H1 (cell line): ENCODE measurements at regions not wholly inside any gene's neighbourhood (a gene's known extent, or its start where the extent isn't known, plus 50 kb on each side); places are given as distances from the start of the nearest gene placed in this dataset.

Experiments
- CTCF ChIA-PET: fragments of 300-600 bp; sonication (Branson Sonifier 250); formaldehyde crosslinking; loops from one replicate; lab custom pipeline; 2021; ENCODE audit not compliant: partially characterized antibody; lab: Charles Lee
- POLR2A ChIA-PET: fragments of 300-600 bp; sonication (Branson Sonifier 250); formaldehyde crosslinking; loops from one replicate; lab custom pipeline; 2021; ENCODE audit warnings: inconsistent platforms; ENCODE audit not compliant: partially characterized antibody; lab: Charles Lee
- DNase-seq, 2 experiments: peaks; one replicate each; pipeline versions ENCODE4 v3.0.0 to v3.0.0-alpha.2; 2010 to 2022; ENCODE audit warnings: low spot score in 2 of 2, low read depth in 1 of 2, mixed read lengths in 1 of 2
- FAIRE-seq: peaks from 2 replicates; lab custom pipeline; 2011; peaks lifted over from hg19 to GRCh38; lab: Jason Lieb, UNC
- H2AFZ ChIP-seq: 2 replicates; pipeline ENCODE4 v1.8.1; 2012; ENCODE audit warnings: low read length, inconsistent platforms
- H2AK5ac ChIP-seq: 2 replicates; pipeline ENCODE4 v1.6.1; 2013; ENCODE audit warnings: low read depth, low read length
- H2BK120ac ChIP-seq: replicated peaks from 2 replicates; pipeline ENCODE3; 2013; ENCODE audit warnings: low read depth, low read length, inconsistent platforms
- H2BK12ac ChIP-seq: 2 replicates; pipeline ENCODE4 v1.6.1; 2013; ENCODE audit warnings: low read depth, low read length
- H2BK15ac ChIP-seq: 2 replicates; pipeline ENCODE4 v1.6.1; 2013; ENCODE audit warnings: low read length
- H2BK20ac ChIP-seq: 2 replicates; pipeline ENCODE4 v1.6.1; 2013; ENCODE audit warnings: low read length
- H2BK5ac ChIP-seq: 2 replicates; pipeline ENCODE4 v1.6.1; 2013; ENCODE audit warnings: low read depth, low read length
- H3K14ac ChIP-seq: 2 replicates; pipeline ENCODE4 v1.6.1; 2013; ENCODE audit warnings: inconsistent platforms; ENCODE audit not compliant: insufficient read length
- H3K18ac ChIP-seq: 2 replicates; pipeline ENCODE4 v1.6.1; 2013; ENCODE audit warnings: low read length; ENCODE audit errors: extremely low read depth
- H3K23ac ChIP-seq: 2 replicates; pipeline ENCODE4 v1.6.1; 2013; ENCODE audit warnings: inconsistent platforms; ENCODE audit not compliant: insufficient read length
- H3K23me2 ChIP-seq: 2 replicates; pipeline ENCODE4 v1.6.1; 2013; ENCODE audit warnings: low read depth, low read length
- H3K27ac ChIP-seq: 2 replicates; pipeline ENCODE4 v1.6.1; 2011; ENCODE audit warnings: low read depth, low read length, inconsistent platforms
- H3K27me3 ChIP-seq, 4 experiments: replicated peaks in 1 of 4; 1 replicate in 1 of 4; 2 replicates in 3 of 4; pipeline versions ENCODE4 v1.6.1 to v1.8.1; 2011 to 2013; ENCODE audit warnings: low read length in 3 of 4, mild to moderate bottlenecking in 3 of 4, inconsistent platforms in 2 of 4, mixed read lengths in 2 of 4, moderate library complexity in 1 of 4; ENCODE audit not compliant: control insufficient read depth in 3 of 4, insufficient read depth in 3 of 4; ENCODE audit errors: extremely low read depth in 1 of 4
- H3K36me3 ChIP-seq, 4 experiments: 2 replicates each; pipeline versions ENCODE4 v1.6.1 to v1.8.1; 2011 to 2013; ENCODE audit warnings: mild to moderate bottlenecking in 4 of 4, low read length in 3 of 4, moderate library complexity in 2 of 4, control low read depth in 1 of 4, inconsistent platforms in 1 of 4; ENCODE audit not compliant: insufficient read depth in 4 of 4, control insufficient read depth in 2 of 4
- H3K4ac ChIP-seq: replicated peaks from 2 replicates; pipeline ENCODE3; 2013; ENCODE audit warnings: low read length, low read depth, mixed read lengths, inconsistent platforms; ENCODE audit not compliant: insufficient read length
- H3K4me1 ChIP-seq, 4 experiments: replicated peaks in 1 of 4; 1 replicate in 1 of 4; 2 replicates in 3 of 4; pipeline versions ENCODE4 v1.6.1 to v1.8.1; 2011 to 2013; ENCODE audit warnings: low read length in 3 of 4, inconsistent platforms in 2 of 4, mixed read lengths in 1 of 4; ENCODE audit not compliant: insufficient read depth in 4 of 4, control insufficient read depth in 3 of 4
- H3K4me2 ChIP-seq, 2 experiments: 2 replicates each; pipeline versions ENCODE4 v1.6.1 to v1.8.1; 2011 to 2013; ENCODE audit warnings: low read depth in 2 of 2, low read length in 2 of 2, control low read depth in 1 of 2, inconsistent platforms in 1 of 2, mild to moderate bottlenecking in 1 of 2; ENCODE audit not compliant: insufficient read depth in 1 of 2
- H3K4me3 ChIP-seq, 4 experiments: fragments of 200-600, 300-600 bp in 1 of 4; sonication (generic), shearing (Covaris generic), sonication (Bioruptor Twin) in 1 of 4; 2 replicates each; pipeline versions ENCODE4 v1.5.1 to v1.8.1; 2011 to 2016; ENCODE audit warnings: low read length in 4 of 4, low read depth in 3 of 4, control low read depth in 2 of 4, inconsistent platforms in 2 of 4, mild to moderate bottlenecking in 2 of 4, mixed read lengths in 1 of 4, moderate library complexity in 1 of 4; ENCODE audit not compliant: insufficient read depth in 2 of 4; ENCODE audit errors: extremely low read depth in 1 of 4
- H3K56ac ChIP-seq: replicated peaks from 2 replicates; pipeline ENCODE3; 2013; ENCODE audit warnings: low read depth, mild to moderate bottlenecking, mixed read lengths, low read length, inconsistent platforms; ENCODE audit not compliant: insufficient read length
- H3K79me1 ChIP-seq: 2 replicates; pipeline ENCODE4 v1.6.1; 2013; ENCODE audit warnings: low read depth, low read length, control low read depth
- H3K79me2 ChIP-seq, 2 experiments: 2 replicates each; pipeline versions ENCODE4 v1.6.1 to v1.8.1; 2012 to 2013; ENCODE audit warnings: low read length in 2 of 2, mild to moderate bottlenecking in 2 of 2, inconsistent platforms in 1 of 2; ENCODE audit not compliant: insufficient read depth in 2 of 2, control insufficient read depth in 1 of 2
- H3K9ac ChIP-seq, 4 experiments: replicated peaks in 1 of 4; 1 replicate in 1 of 4; 2 replicates in 3 of 4; pipeline versions ENCODE4 v1.6.1 to v1.8.1; 2011 to 2013; ENCODE audit warnings: low read depth in 3 of 4, low read length in 3 of 4, control low read depth in 2 of 4, mild to moderate bottlenecking in 2 of 4, moderate library complexity in 2 of 4, inconsistent platforms in 1 of 4; ENCODE audit errors: extremely low read depth in 1 of 4
- H3K9me3 ChIP-seq, 2 experiments: 2 replicates each; pipeline versions ENCODE4 v1.6.1 to v1.8.1; 2012 to 2013; ENCODE audit warnings: mild to moderate bottlenecking in 2 of 2, moderate library complexity in 2 of 2, control low read depth in 1 of 2, inconsistent platforms in 1 of 2, low read depth in 1 of 2, low read length in 1 of 2, mixed read lengths in 1 of 2; ENCODE audit not compliant: insufficient read depth in 2 of 2
- H4K20me1 ChIP-seq, 2 experiments: replicated peaks in 1 of 2; 2 replicates each; pipeline versions ENCODE3 to v1.8.1; 2011 to 2013; ENCODE audit warnings: inconsistent platforms in 2 of 2, low read length in 2 of 2, mild to moderate bottlenecking in 1 of 2; ENCODE audit not compliant: insufficient read depth in 2 of 2, control insufficient read depth in 1 of 2
- H4K5ac ChIP-seq: 2 replicates; pipeline ENCODE4 v1.6.1; 2013; ENCODE audit warnings: low read length, low read depth, mixed read lengths, inconsistent platforms; ENCODE audit not compliant: insufficient read length
- H4K8ac ChIP-seq: 2 replicates; pipeline ENCODE4 v1.8.0; 2013; ENCODE audit warnings: mild to moderate bottlenecking, moderate library complexity, low read length, inconsistent platforms; ENCODE audit not compliant: insufficient read depth; ENCODE audit errors: extremely low read depth
- H4K91ac ChIP-seq: replicated peaks from 2 replicates; pipeline ENCODE3; 2013; ENCODE audit warnings: low read length, mixed read lengths, inconsistent platforms; ENCODE audit not compliant: insufficient read length
- CBX5 ChIP-seq: fragments of 300-800, 300-1000 bp; sonication (generic); IDR thresholded peaks from 2 replicates; pipeline ENCODE4 v1.7.1; 2016; ENCODE audit warnings: antibody characterized with exemption, low read length, low read depth
- CBX8 ChIP-seq: fragments of 300-800, 300-1000 bp; sonication (generic); IDR thresholded peaks from 2 replicates; pipeline ENCODE4 v1.7.1; 2016; ENCODE audit warnings: low read depth, low read length, borderline replicate concordance
- EGR1 ChIP-seq: IDR thresholded peaks from 2 replicates; pipeline ENCODE4 v1.6.1; 2011; ENCODE audit warnings: low read depth, low read length, borderline replicate concordance
- JUND ChIP-seq: IDR thresholded peaks from 2 replicates; pipeline ENCODE4 v1.6.1; 2011; ENCODE audit warnings: mild to moderate bottlenecking, improper control_type of control experiment, low read length
- KDM4A ChIP-seq: IDR thresholded peaks from one replicate; pipeline ENCODE4 v1.7.1; 2012; ENCODE audit warnings: low read depth, mild to moderate bottlenecking, moderate library complexity, low read length, inconsistent platforms; ENCODE audit not compliant: severe bottlenecking
- RXRA ChIP-seq: IDR thresholded peaks from 2 replicates; pipeline ENCODE4 v1.6.1; 2011; ENCODE audit warnings: low read depth, mild to moderate bottlenecking, low read length, moderate library complexity; ENCODE audit not compliant: insufficient read depth
- SIN3A ChIP-seq, 2 experiments: IDR thresholded peaks in 1 of 2; conservative IDR thresholded peaks in 1 of 2; 2 replicates each; pipeline ENCODE4 v1.6.1; 2011 to 2012; ENCODE audit warnings: low read length in 2 of 2, improper control_type of control experiment in 1 of 2, low read depth in 1 of 2, mild to moderate bottlenecking in 1 of 2
- SP2 ChIP-seq: IDR thresholded peaks from 2 replicates; pipeline ENCODE4 v1.6.1; 2012; ENCODE audit warnings: mild to moderate bottlenecking, low read length, inconsistent platforms
- TAF7 ChIP-seq: optimal IDR thresholded peaks from 2 replicates; pipeline ENCODE3; 2011; ENCODE audit warnings: low read depth, mild to moderate bottlenecking, inconsistent platforms, low read length, moderate library complexity, borderline replicate concordance
- TCF12 ChIP-seq: IDR thresholded peaks from 2 replicates; pipeline ENCODE4 v1.6.1; 2011; ENCODE audit warnings: low read depth, mild to moderate bottlenecking, low read length
- WGBS, 2 experiments: shearing (Covaris generic) in 1 of 2; methylation state at CpG; one replicate each; pipeline versions ENCODE4 v1.1.6 to v1.1.7; 2013 to 2015; ENCODE audit warnings: low lambda C conversion rate in 2 of 2, mixed read lengths in 2 of 2, inconsistent platforms in 1 of 2, low coverage in 1 of 2, missing lambda C conversion rate in 1 of 2; ENCODE audit not compliant: insufficient replicate concordance in 2 of 2, insufficient coverage in 1 of 2, insufficient read length in 1 of 2; ENCODE audit errors: extremely low coverage in 1 of 2, missing lambda C conversion rate in 1 of 2; 5-methylcytosine and 5-hydroxymethylcytosine counted together
- TF ChIP-seq, protein P1 (sequence below): IDR thresholded peaks from 2 replicates; pipeline ENCODE4 v1.6.1; 2012; ENCODE audit warnings: inconsistent platforms

GRCh38 chr10:133015816-133016462 lies 71.8 kb upstream of the ADGRA1 start:
- Histone ChIP-seq H3K4me2 (no peak overlapping the region), H3K27ac (no peak overlapping the region), H3K4me3 (no peak overlapping the region), H2AFZ (no peak overlapping the region), H4K91ac (no peak overlapping the region), H3K4ac (no peak overlapping the region), H3K79me2 (no peaks in the 10 kb centered on the region), H4K20me1 (peaks cover 0 to 2% of the 10 kb centered on the region in 2 experiments), H2BK15ac (no peak overlapping the region), H3K14ac (no peak overlapping the region), H3K56ac (no peak overlapping the region), H3K9ac (no peak overlapping the region), H3K36me3 (no peaks in the 10 kb centered on the region; a peak in 1 of 8 replicates), H4K8ac (peak overlapping the region; percentile 68; the same call in 1 of the 2 replicates), H2BK120ac (no peak overlapping the region), H3K9me3 (peaks cover 0 to 4% of the 10 kb centered on the region in 2 experiments; a peak in 1 of 4 replicates), H2AK5ac (no peak overlapping the region), H3K18ac (peak overlapping the region; percentile 19; the same call in 1 of the 2 replicates), H2BK5ac (no peak overlapping the region), H3K79me1 (no peaks in the 10 kb centered on the region), H3K4me1 (no peaks in the 10 kb centered on the region), H3K23ac (no peak overlapping the region), H4K5ac (no peak overlapping the region), H3K23me2 (peaks cover 6% of the 10 kb centered on the region; the same call in 1 of the 2 replicates), H2BK12ac (no peak overlapping the region), H2BK20ac (no peak overlapping the region), H3K27me3 (no peaks in the 10 kb centered on the region)
- FAIRE-seq = no peak
- POLR2A ChIA-PET = interaction anchor here (1.3 kb wide), 1 partner anchor 9 kb away, joined by 3 read pairs; no protein-coding TSS in a partner anchor
- WGBS, 2 experiments = 87% methylated on average over 32 of the region's 34 CpGs; no CpG with 5 or more reads in 1 of the 2 experiments
- CTCF ChIA-PET = interaction anchor here (1.2 kb wide), 1 partner anchor 21 kb away, joined by 4 read pairs; no protein-coding TSS in a partner anchor
- TF ChIP-seq CBX5 (no peak), TCF12 (no peak), JUND (no peak), SP2 (no peak), RXRA (no peak), TAF7 (no peak), CBX8 (no peak), KDM4A (no peak), SIN3A (conservative IDR thresholded peaks at IDR 0.05 in 1 of 2, IDR thresholded peaks at IDR 0.05 in 1 of 2; ENCODE audit: low read depth in 1 of 2, low read length in 2 of 2) (no peak), EGR1 (no peak)
- TF ChIP-seq, protein P1, sequence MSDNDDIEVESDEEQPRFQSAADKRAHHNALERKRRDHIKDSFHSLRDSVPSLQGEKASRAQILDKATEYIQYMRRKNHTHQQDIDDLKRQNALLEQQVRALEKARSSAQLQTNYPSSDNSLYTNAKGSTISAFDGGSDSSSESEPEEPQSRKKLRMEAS = no peak
- DNase-seq = no peak
